CD4-positive, alpha-beta T cell treated with Interleukin-15 for 1 hour (primary cell): ENCODE measurements at regions not wholly inside any gene's neighbourhood (a gene's known extent, or its start where the extent isn't known, plus 50 kb on each side); places are given as distances from the start of the nearest gene placed in this dataset.

ENCODE experiments used
- DNase-seq: peaks from one replicate; pipeline ENCODE4 v3.0.0-alpha.2; 2020

- no peak for DNase-seq
Measured at GRCh38 chr15:31557899-31558298, 231.3 kb downstream of the KLF13 start.

- no peak for DNase-seq
Measured at GRCh38 chr15:31558840-31559239, 232.2 kb downstream of the KLF13 start.

GRCh38 chr15:31559786-31560185 is 233.2 kb downstream of the KLF13 start:
- DNase-seq, result no peak

GRCh38 chr15:31560643-31561042 is 234.0 kb downstream of the KLF13 start:
- DNase-seq, result no peak

DNA sequence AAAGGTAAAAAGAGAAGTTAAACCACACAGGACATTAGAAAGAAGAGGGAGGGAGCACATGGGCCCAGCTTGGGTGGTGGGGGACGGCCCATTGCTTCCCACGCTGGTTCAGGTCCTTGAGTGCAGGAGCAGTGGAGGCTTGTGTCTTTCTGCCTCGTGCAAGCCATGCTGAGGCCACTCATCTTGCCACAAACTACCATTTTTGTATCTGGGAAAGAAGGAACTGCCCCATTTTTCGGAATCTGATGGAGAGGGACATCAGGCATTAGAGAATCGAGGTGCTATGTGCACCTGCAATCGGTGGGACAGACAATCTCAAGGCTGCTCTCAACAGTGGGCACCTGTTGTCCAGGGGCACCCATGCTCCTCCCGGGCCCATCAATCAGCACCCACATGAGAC is 234.5 kb downstream of the KLF13 start:
- no peak for DNase-seq

DNA sequence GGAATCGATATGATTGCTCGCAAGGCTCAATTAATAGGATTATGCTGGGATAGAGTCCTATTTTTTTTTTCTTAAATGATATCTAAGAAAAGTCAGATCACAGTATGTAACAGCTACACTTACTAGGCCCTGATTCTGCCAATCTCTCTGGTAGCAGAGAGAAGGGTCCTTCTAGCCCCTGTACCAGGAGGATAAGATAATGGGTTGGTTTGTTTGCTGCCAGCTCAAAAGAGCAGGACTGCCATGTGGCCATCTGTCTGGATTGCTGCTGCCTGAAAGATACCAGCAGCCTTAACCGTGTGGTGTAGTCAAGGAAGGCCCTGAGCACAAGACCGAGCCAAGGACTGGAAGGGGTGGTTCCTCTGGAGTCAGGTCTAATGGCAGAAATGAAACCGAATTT is 236.4 kb downstream of the KLF13 start:
- no peak for DNase-seq

- no peak for DNase-seq
Measured at GRCh38 chr15:31563421-31563820, 236.8 kb downstream of the KLF13 start.

- DNase-seq, result no peak
Measured at GRCh38 chr15:31567861-31568260, 241.2 kb downstream of the KLF13 start.

- no peak for DNase-seq
Measured at GRCh38 chr15:31569836-31570235, 243.2 kb downstream of the KLF13 start.

GRCh38 chr15:31570591-31570990 is 244.0 kb downstream of the KLF13 start:
- no peak for DNase-seq

DNA sequence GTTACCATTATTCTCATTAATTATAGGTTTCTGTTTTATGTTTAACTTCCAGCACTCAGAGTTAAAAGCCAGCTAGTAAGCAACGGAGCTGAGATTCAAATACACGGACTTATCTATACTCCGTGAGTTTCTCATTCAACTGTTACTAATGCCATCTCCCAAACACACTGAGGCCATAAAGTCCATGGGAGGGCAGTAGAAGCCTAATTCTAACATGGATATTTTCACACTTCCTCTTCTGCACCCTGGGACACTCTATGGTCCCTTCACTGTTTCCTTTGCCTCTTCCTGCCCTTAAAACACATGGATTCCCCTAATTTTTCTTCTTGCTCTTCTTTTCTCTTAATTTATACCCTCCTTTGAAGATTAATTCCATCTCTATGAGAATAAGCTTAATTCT is 245.0 kb downstream of the KLF13 start:
- no peak for DNase-seq

GRCh38 chr15:31573759-31574158 is 247.1 kb downstream of the KLF13 start:
- DNase-seq, result no peak

GRCh38 chr15:31574766-31575165 is 248.1 kb downstream of the KLF13 start:
- no peak for DNase-seq

DNA sequence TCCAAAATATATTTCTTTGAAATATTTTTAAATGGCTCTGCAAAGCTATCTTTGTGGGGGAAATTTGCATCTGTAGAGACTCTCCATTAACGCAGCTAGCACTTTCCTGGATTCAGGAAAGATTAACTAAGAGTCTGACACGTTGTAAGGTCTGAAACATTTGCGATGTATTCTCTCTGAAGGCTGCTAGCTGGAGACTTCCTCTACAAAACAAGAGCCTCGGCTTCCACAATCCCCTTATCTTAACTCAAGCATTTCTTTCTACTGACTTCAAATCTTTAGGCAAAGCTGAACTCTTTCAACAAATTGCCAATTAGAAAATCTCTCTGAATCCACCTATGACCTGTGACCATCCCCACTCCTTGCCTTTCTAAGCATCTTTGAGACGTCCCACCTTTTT is 250.5 kb downstream of the KLF13 start:
- DNase-seq, result no peak

- DNase-seq, result no peak
Measured at GRCh38 chr15:31579282-31579681, 252.6 kb downstream of the KLF13 start.

GRCh38 chr15:31579976-31580375 is 253.3 kb downstream of the KLF13 start:
- DNase-seq, result no peak

GRCh38 chr15:31584195-31584594 is 257.6 kb downstream of the KLF13 start:
- DNase-seq, result no peak

- DNase-seq, result no peak
Measured at GRCh38 chr15:31585240-31585639, 258.6 kb downstream of the KLF13 start.

GRCh38 chr15:31586841-31587240 is 260.2 kb downstream of the KLF13 start:
- no peak for DNase-seq

DNA sequence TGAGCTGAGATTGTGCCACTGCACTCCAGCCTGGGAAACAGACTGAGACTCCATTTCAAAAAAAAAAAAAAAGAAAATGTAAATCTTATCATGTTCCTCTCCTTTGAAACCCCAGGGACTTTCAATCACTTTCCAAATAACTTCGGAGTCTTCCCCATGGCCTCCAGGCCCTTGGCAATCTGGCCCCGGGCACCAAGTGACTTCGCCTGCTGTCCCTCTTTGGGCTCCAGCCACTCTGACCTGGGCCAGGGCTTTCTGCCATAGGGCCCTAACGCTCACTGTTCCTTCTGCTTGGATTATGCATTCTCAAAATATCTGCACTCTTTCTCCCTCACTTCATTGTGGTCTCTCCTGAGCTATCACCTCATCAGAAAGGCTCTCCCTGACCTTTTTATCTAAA is 260.9 kb downstream of the KLF13 start:
- no peak for DNase-seq

DNA sequence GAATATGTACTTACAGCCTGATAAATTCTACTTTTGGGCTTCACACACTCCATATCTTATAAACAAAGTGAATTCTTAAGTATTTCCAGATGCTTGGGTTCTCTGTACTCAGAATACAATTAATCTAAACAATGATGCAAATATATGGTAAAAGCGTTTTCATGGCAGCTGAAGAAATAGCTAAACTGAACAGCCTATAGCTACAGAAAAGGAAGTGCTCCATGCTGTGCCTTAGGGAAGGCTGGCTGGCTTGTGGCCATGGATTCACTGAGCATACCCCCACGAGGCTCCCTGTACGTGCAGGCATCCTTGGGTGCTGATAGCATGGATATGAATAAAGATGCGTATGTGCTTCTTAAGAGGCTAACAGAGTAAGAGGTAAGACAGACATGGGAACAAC is 264.0 kb downstream of the KLF13 start:
- DNase-seq, result no peak

GRCh38 chr15:31591908-31592307 is 265.3 kb downstream of the KLF13 start:
- DNase-seq, result no peak

DNA sequence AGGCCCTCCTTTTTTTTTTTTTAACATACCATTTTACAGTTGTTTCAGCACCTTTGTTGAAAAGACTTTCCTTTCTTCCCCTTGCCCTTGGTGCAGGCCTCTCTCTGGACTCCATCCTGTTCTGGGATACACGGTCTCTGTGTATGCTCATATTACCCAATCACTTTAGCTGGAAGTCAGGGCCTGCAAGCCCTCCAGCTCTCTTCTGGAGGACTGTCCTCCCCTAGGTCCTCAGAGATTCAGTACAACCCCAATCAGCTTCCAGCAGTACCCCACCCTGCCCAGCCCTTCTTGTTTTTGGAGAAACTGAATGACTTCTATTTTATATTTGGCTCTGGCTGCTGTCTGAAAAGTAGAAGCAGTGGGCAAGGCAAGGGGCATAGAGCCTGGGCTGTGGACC is 270.8 kb downstream of the KLF13 start:
- no peak for DNase-seq

DNA sequence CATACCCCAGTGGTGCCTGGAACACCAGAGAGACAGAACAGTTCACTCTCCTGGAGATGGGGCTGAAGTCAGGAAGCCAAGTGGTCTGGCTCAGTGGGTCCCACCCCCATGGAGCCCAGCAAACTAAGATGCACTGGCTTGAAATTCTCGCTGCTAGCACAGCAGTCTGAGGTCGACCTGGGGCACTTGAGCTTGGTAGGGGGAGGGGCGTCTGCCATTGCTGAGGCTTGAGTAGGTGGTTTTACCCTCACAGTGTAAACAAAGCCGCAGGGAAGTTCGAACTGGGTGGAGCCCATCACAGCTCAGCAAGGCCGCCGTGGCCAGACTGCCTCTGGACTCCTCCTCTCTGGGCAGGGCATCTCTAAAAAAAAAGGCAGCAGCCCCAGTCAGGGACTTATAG is 272.0 kb downstream of the KLF13 start:
- DNase-seq, result no peak

GRCh38 chr15:31605467-31605931 is 278.9 kb downstream of the KLF13 start:
- DNase-seq, result no peak

- DNase-seq, result no peak
Measured at GRCh38 chr15:31606194-31606669, 279.6 kb downstream of the KLF13 start.
